ENCODE measurements at regions not wholly inside any gene's neighbourhood (a gene's known extent, or its start where the extent isn't known, plus 50 kb on each side); places are given as distances from the start of the nearest gene placed in this dataset.
A peak's percentile ranks its signal among the peaks of the same experiment; 100 is the strongest.

DNA sequence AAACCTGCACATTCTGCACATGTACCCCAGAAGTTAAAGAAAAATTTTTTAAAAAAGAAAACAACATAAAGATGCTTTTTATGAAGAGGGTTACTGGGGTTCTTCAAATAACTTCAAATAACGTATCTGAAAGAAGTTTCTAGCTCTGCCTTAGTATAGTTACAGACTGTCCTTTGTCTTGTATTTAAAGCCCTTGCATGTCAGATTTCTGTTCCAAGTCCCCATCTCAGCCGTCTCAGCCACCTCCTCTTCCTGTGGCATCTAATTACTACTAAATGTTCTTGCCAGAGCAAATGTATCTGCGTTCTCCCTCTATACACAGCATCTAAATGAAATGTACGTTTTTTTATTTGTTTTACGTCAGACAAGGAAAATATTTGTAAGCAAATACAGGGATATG is 89.4 kb upstream of the AKR1E2 start:
- no peak for DNase-seq
- in situ Hi-C loops (cut with MboI; ENCODE audit: low pct_unique_long_range_greater_than_20kb, low sequenced_read_pairs) = no loop called here

DNA sequence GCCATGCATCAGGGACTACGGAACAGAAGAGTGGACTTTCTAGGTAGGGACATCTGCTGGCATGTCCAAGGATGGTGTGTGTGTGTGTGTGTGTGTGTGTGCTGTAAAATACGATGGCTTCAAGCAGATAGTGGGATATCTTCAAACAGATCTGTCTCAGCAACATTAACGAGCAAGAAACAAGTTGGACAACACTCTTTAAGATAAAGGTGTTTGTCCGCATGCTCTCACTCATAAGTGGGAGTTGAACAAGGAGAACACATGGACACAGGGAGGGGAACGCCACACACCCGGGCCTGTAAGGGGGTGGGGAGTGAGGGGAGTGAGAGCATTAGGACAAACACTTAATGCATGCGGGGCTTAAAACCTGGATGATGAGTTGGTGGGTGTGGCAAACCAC is 89.8 kb upstream of the AKR1E2 start:
- in situ Hi-C loops (cut with MboI; ENCODE audit: low pct_unique_long_range_greater_than_20kb, low sequenced_read_pairs) = no loop called here
- no peak for DNase-seq

DNA sequence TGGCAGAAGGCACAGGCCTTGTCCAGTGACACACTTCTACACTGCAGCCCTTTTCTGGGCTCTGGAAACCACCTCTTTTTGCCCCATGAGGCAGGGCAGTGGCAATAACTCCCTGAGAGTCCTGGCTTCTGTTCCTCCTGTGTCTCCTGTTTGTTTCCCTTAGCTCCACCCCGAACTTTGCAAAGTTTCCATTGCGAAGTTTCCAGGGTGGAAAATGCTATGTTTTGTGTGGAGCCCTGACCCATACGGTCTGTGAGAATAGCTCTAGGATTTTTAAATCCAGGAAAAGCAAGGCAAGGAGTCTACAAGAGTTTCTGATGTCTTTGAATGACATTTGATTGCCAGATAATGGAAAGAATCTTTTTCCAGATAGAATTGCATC is 92.2 kb upstream of the AKR1E2 start:
- no peak for DNase-seq
- in situ Hi-C loops (cut with MboI; ENCODE audit: low pct_unique_long_range_greater_than_20kb, low sequenced_read_pairs) = no loop called here

DNA sequence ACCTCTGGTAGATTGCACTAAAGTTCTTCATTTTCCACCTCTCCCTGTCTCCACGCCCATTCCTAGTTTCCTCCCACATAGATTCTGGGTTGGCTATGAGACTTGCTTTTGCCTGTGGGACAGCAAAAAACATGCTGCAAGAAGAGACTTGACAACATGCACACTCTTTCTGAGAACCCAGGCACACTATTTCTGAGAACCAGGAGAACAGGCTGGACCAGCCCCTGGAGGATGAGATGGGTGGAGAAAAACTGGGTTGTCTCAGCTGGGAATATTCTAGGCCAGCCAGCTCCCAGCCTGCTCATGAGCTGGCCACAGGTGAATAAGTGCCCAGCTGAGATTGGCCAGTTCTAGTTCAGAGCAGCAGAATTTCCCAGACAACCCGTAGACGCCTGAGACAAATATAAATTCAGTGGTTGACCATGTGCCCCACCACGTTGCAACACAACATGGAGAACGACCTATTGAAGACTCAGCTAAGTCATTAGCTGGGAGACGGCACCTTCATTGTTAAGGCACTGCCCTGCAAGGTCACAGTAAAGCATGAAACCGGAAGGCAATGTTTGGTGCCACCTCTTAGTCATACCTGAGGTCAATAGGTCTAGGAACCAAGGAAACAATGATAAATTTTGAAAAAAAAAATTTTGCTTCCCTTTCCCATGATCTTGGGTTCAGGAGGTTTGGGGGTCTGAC is 92.7 kb upstream of the AKR1E2 start:
- no peak for DNase-seq
- in situ Hi-C loops (cut with MboI; ENCODE audit: low pct_unique_long_range_greater_than_20kb, low sequenced_read_pairs) = no loop called here

DNA sequence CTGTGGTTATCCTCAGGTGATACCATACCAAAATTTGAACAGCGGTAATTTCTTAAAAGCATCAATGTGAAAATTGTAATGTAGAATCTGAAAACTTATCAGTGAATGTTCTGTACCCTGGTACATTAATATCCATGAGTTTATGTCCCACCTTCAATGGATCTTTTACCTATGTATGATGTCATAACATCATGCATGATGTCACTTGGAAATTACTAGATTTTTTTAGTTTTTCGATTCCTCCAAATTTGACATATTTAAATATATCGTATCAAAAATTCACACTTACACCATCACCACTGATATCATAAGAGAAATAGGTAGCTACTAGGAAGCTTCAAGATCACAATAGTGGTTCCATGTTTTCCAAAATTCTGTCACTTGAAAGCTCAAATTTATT is 95.0 kb upstream of the AKR1E2 start:
- in situ Hi-C loops (cut with MboI; ENCODE audit: low pct_unique_long_range_greater_than_20kb, low sequenced_read_pairs) = no loop called here
- DNase-seq = no peak

DNA sequence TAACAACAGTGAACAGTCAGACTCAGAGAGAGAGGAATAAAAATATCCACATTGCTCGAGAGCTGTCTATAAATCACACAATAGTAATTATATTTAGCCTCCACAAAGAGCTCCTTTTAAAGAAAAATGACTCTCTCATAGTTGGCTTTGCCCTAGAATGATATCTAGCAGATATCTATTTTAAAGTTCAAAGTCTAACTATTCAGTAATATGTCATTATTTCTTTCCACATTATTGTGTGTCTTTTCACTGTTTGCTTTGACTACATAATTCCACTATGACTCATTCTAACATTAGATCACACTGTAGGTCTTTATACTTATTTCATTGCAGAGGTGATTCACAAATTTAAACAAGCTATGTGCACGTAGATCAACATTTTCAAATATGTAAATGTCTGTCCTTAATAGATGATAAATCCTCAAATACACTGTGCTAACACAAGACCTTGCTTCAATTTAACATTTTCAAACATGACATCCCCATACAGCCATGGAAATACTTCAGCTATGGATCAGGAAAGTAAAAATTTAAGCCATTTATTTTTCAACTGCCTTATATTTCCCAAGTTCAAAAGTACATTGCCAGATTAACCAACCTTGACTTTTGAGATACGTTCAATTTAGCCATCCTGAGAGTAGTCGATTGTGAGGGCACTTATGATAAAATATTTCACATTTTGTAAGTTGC is 99.9 kb upstream of the AKR1E2 start:
- in situ Hi-C loops (cut with MboI; ENCODE audit: low pct_unique_long_range_greater_than_20kb, low sequenced_read_pairs) = no loop called here
- no peak for DNase-seq

DNA sequence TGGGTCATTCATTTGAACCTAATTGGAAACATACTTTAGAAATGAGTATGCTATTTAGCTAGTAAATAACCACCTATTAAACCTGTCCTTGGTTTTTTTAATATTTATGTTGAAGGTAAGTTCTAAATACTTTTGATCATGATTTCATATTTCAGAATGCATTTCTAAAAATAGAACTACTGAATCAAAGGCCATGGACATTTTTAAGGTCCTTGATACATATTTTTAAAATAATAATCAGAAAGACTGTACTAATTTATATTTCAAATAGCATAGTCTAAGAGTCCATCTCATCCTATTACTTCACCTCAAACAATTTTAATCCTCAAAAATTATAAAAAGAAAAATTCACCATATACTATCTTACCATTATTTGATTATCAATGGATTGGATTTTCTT is 102.1 kb upstream of the AKR1E2 start:
- no peak for DNase-seq
- in situ Hi-C loops (cut with MboI; ENCODE audit: low pct_unique_long_range_greater_than_20kb, low sequenced_read_pairs) = no loop called here

DNA sequence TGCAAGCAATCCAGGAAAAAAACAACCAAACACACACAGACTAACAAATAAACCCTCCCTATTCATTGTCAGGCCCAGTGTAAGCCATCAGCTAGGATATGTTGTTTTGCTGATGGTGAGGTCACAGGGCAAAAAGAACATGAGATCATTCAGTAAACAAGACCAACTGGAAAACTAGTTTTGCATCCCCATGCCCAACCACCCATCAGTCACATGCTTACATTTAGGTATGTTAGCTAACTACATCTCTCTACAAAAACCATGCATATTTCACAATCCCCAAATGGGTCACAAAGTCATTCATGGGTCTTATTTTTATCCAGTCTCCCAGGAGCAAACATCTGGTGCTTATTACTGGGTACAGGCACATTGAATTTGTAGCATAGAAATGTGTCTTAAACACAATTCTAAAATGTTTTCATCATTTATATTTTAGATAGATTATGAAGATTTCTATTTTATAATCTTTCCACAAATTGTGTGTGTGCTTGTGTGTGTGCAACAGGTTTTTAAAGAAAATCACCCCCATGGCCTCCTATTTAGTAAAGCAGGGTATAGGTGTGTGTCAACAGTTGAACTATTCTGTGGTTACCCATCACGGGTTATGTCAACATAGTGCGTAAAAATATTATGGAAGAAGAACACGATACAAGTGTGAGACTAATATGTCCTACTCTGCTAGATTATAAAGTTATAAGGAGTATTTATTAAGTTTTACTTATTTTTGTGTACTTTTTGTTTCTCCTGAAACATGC is 103.8 kb upstream of the AKR1E2 start:
- no peak for DNase-seq
- in situ Hi-C loops (cut with MboI; ENCODE audit: low pct_unique_long_range_greater_than_20kb, low sequenced_read_pairs) = no loop called here

DNA sequence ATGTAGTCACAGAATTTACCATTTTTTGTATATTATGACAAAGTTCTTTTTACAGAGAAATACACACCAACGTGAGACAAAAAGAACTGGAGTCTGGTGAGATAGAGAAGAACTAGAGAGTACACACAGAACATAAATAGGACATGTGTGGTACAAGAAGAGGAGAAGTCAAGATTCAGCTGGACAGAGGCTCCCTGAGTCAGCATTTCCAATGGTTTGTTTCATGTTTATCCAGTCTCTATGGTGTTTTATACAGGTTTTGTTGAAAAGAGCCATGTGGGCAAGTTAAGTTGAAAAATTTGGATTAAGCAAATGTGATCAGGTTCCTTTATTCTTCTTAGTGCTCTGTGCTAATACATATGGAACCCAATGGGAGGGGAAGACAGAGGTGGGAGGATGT is 105.5 kb upstream of the AKR1E2 start:
- in situ Hi-C loops (cut with MboI; ENCODE audit: low pct_unique_long_range_greater_than_20kb, low sequenced_read_pairs) = no loop called here
- no peak for DNase-seq

DNA sequence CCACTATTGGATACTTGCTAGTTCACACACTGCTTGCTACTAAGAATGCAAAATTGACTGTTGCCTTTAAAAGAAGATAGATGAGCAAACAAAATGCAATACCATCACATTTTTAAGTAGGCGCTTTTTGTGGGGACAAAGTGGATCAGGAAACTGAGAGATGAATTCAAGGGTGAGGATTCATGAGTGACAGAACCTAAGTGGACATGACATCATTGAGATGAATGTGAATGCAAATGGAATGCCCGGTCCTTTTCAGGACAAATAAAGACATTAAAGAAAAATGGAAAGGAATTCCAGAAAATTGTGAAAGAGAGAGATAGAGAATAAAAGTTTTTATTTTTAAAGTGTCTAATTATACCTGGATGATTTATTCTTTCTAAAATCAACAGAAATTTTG is 106.3 kb upstream of the AKR1E2 start:
- in situ Hi-C loops (cut with MboI; ENCODE audit: low pct_unique_long_range_greater_than_20kb, low sequenced_read_pairs) = no loop called here
- DNase-seq = no peak

DNA sequence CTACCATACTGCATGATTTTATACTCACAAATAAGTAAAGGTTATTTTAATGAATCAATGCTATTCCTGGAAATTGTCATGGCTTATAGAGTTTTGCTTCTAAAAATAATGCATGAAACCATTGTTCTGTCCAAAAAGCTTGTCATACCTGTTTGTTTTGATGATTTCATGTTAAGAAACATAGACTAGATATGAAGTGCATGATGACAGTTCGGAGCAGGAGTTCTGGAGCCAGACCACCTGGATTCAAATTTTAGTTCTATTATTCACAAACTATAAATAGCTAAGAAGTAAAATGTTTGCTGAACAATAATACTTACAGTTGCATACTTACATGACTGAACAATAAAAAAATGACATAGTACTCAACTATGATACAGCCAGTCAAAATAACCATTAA is 107.0 kb upstream of the AKR1E2 start:
- in situ Hi-C loops (cut with MboI; ENCODE audit: low pct_unique_long_range_greater_than_20kb, low sequenced_read_pairs) = no loop called here
- no peak for DNase-seq

DNA sequence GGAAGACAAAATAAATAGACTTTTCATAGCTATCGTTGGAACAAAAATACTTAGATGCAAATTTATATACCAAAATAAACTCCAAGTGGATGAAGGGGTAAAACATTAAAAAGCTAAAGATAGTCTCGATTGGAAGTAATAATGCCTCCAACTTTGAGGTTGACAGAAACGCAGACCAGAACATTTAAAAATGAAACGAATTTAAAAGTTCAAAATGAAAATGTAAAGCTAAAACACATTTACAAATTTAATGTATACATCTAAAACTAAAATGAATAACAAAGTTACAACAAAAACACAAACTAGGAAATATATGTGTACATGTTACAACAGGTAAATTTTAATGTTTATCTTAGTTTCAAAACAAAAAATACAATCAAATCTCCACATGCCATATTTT is 107.5 kb upstream of the AKR1E2 start:
- DNase-seq = no peak
- in situ Hi-C loops (cut with MboI; ENCODE audit: low pct_unique_long_range_greater_than_20kb, low sequenced_read_pairs) = no loop called here

DNA sequence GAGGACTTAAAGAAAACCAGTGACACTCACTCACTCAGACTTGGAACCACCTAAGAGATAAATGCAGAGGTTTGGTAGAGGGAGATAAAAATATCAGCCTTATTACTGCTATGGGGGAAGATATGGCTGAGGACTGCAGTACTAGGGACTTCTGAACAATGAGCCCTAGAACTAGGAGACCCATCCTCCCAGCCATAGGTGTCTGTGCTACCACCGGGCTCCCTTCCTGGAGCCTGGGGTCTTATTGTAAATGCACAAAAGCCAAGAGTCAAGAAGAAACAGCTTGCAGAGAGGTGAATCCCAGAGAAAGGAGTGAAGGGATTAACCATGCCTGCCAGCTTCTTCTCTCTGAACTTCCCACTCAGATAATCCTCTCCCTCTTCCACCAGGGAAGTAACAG is 108.3 kb upstream of the AKR1E2 start:
- no peak for DNase-seq
- in situ Hi-C loops (cut with MboI; ENCODE audit: low pct_unique_long_range_greater_than_20kb, low sequenced_read_pairs) = no loop called here

DNA sequence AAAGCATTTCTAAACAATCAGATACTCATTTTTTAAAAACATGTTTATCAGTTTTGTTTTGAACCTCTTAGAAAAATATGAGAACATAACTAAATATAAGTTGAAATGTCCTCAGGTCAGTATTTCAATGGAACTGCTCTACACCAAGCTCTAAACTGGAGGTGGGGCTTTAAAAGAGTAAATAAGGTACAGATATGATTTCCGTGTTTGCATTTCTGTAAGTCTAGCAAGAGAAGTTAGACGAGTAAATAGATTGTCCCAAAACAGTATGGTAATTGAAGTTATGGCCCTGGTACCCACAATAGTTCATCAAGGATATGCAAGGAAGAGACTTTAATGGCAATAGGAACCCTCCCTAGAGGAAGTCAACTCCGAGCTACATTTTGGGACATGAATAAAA is 115.1 kb upstream of the AKR1E2 start:
- in situ Hi-C loops (cut with MboI; ENCODE audit: low pct_unique_long_range_greater_than_20kb, low sequenced_read_pairs) = no loop called here
- no peak for DNase-seq

DNA sequence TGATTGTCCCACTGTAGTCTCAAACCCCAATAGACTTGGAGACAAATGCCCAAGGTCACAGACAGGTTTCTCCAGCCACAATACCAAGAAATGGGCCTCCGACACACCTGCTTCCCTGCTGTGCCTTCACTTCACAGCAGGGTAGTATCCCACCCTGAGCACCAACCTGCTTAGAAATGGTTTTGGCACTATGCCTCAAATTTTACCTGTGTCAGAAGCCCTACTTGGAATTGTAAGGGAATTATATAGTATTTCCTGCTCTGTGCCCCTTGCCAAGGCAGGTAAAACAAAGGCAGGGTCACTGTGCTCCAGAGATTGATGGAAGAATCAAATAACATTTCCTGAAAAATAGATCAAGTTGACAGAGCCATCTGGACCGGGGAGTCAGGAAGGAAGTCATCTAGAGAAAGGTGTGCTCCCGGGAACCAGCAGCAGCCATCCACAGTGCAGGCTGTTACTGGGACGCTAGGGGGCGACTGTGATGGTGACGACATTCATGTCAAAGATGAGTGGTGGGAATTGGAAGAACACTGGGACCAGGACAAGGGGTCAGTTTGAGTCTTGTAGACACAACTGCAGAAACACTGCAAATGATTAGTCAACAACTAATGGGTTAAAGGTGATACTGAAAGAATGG is 117.8 kb upstream of the AKR1E2 start:
- in situ Hi-C loops (cut with MboI; ENCODE audit: low pct_unique_long_range_greater_than_20kb, low sequenced_read_pairs) = no loop called here
- DNase-seq = peak; percentile 8

DNA sequence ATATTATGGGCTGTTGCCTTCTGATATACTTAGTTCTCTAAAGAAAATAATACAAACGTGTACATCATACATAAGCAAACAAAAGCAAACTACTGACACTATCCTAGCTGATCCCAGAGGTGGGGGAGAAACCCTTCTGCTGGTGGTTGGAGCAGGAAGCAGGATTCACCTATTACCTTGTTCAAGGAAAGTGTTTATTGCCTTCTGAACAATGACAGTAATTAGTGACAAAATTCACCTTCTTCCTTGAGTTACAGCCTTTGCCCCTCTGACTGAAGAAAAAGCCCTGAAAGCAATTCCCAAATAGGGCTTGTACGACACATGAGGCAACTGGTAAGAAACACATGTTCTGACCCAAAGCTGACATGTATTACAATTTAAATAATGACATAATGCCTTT is 118.8 kb upstream of the AKR1E2 start:
- in situ Hi-C loops (cut with MboI; ENCODE audit: low pct_unique_long_range_greater_than_20kb, low sequenced_read_pairs) = no loop called here
- no peak for DNase-seq

DNA sequence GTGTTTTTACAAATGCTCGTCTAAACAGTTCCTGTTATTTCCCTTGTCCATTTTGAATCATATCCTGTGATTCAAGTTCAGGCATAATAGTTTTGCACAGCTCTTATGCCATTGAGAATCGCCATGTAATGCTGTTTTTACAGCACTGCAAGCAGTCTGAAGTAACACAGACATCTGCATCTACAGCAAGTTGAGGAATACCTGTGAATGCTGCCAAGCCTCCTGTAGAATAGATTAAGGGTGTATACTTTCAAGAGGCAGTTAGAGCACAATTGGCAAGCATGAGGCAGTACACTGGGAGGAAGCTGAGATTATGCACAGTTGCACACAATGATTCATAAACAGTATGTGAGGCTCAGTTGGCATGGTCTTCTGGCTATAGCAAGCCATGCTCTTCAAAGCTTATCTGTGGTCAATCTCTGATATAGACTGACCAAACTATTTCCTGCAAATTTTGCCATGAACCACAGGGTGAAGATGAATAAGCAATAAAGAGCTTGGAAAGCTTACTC is 121.9 kb upstream of the AKR1E2 start:
- in situ Hi-C loops (cut with MboI; ENCODE audit: low pct_unique_long_range_greater_than_20kb, low sequenced_read_pairs) = no loop called here
- peak; percentile 37 for DNase-seq

DNA sequence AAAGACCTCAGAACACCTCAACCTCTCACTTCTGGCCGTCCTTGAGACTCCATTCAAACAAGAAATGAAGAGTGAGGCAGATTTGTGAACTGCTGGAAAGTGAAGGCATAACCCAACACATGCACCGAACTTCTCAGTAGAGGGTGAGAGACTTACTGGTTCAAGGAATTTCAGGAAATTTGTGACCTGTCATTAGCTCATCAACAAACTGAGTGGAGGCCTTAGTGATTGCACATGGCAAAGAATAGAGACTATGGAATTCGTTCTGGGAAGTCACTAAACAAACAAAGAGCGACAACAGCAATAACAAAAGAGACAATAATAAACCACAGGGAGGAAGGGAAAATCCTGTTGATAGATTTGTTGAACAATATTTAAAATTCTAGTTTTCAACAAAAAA is 125.0 kb upstream of the AKR1E2 start:
- in situ Hi-C loops (cut with MboI; ENCODE audit: low pct_unique_long_range_greater_than_20kb, low sequenced_read_pairs) = no loop called here
- no peak for DNase-seq

DNA sequence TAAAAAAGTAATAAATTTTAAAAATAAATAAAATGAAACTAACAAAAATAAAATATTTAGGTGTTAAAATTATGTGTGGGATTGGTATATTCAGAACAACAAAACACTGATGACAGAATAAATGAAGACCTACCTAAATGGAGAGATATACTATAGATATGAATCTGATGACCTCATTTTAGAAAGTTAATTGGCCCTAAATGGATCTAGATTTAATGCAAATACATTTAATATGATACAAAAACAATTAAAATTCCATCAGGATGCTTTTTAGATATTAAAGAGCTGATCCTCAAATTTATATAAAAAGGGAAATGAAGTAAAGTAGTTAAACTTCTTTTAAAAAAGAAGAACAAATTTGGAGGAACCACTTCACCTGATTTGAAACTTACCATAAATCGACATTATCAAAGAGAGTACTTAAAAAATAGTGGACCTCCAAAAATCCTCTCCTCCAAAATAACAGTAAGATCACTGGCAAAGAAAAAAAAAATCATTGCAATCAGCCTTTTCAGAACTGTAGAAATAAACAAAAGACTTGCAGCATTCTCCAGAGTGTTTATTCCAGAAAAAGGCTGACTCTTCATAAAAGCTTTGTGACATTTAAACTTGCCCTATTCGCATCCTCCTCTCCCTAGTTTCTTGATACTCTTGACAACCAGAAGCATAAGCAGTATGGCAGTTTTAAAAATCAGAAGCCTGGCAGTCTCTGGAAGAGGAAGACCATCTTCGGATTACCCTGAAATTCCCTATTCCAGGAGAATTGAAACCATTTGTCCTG is 125.9 kb upstream of the AKR1E2 start:
- DNase-seq = no peak
- in situ Hi-C loops (cut with MboI; ENCODE audit: low pct_unique_long_range_greater_than_20kb, low sequenced_read_pairs) = no loop called here

Measured in KBM-7 (cell line).